ENCODE measurements at regions not wholly inside any gene's neighbourhood (a gene's known extent, or its start where the extent isn't known, plus 50 kb on each side); places are given as distances from the start of the nearest gene placed in this dataset.
"Not testable (repeated sequence)": the region's sequence is repeated elsewhere in the genome, so short reads cannot be mapped to it uniquely, and the experiment has no call there.

GRCh38 chr2:7693246-7694075 is 776.2 kb downstream of the RNF144A start:
- DNase-seq: no peak

- DNase-seq: no peak
Measured at GRCh38 chr2:7694076-7694985, 777.1 kb downstream of the RNF144A start.

- not testable (repeated sequence) for DNase-seq
Measured at GRCh38 chr2:7696556-7696955, 779.3 kb downstream of the RNF144A start.

- DNase-seq: no peak
Measured at GRCh38 chr2:7697052-7697451, 779.8 kb downstream of the RNF144A start.

GRCh38 chr2:7701791-7702190 is 784.6 kb downstream of the RNF144A start:
- no peak for DNase-seq

- no peak for DNase-seq
Measured at GRCh38 chr2:7703048-7703447, 785.8 kb downstream of the RNF144A start.

GRCh38 chr2:7703543-7704144 is 786.4 kb downstream of the RNF144A start:
- DNase-seq: peak; percentile 40

- no peak for DNase-seq
Measured at GRCh38 chr2:7704296-7704865, 787.2 kb downstream of the RNF144A start.

GRCh38 chr2:7706791-7707190 is 789.6 kb downstream of the RNF144A start:
- no peak for DNase-seq

GRCh38 chr2:7707723-7708122 is 790.5 kb downstream of the RNF144A start:
- DNase-seq: no peak

- DNase-seq: no peak
Measured at GRCh38 chr2:7709907-7710306, 792.7 kb downstream of the RNF144A start.

GRCh38 chr2:7711167-7711566 is 794.0 kb downstream of the RNF144A start:
- DNase-seq: no peak

GRCh38 chr2:7719876-7720275 is 802.7 kb downstream of the RNF144A start:
- DNase-seq: no peak

- no peak for DNase-seq
Measured at GRCh38 chr2:7721413-7721995, 804.3 kb downstream of the RNF144A start.

GRCh38 chr2:7722212-7722910 is 805.1 kb downstream of the RNF144A start:
- DNase-seq: no peak

GRCh38 chr2:7724336-7724735 is 807.1 kb downstream of the RNF144A start:
- DNase-seq: no peak

GRCh38 chr2:7725171-7725849 is 808.1 kb downstream of the RNF144A start:
- DNase-seq: no peak

- DNase-seq: no peak
Measured at GRCh38 chr2:7725850-7726242, 808.6 kb downstream of the RNF144A start.

GRCh38 chr2:7726989-7727388 is 809.8 kb downstream of the RNF144A start:
- DNase-seq: no peak

GRCh38 chr2:7728388-7728787 is 811.2 kb downstream of the RNF144A start:
- no peak for DNase-seq

GRCh38 chr2:7730449-7730848 is 813.2 kb downstream of the RNF144A start:
- no peak for DNase-seq
